GM18499 (cell line): ENCODE measurements at regions not wholly inside any gene's neighbourhood (a gene's known extent, or its start where the extent isn't known, plus 50 kb on each side); places are given as distances from the start of the nearest gene placed in this dataset.

Source experiments
- ATAC-seq: cut with Tn5 transposase; IDR thresholded peaks from one replicate; pipeline ENCODE4 v1.9.1; 2021; ENCODE audit warnings: moderate number of reproducible peaks; ENCODE audit not compliant: insufficient read depth, unreplicated experiment

DNA sequence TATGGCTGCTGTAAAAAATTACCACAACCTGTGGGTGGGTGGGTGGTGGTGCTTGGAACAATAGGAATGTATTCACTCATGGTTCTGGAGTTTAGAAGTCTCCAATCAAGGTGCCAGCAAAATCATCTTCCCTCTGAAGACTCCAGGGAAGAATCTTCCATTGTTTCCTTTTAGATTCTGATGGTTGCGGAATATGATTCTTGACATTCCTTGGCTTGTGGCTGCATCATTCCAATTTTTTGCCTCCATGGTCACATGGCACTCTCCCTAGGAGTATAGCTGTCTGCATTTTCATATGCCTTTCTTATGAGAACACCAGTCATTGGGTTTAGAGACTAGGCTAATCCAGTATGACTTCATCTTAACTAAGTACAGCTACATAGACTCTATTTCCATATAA is 401.0 kb downstream of the HS3ST3B1 start:
- no peak for ATAC-seq

DNA sequence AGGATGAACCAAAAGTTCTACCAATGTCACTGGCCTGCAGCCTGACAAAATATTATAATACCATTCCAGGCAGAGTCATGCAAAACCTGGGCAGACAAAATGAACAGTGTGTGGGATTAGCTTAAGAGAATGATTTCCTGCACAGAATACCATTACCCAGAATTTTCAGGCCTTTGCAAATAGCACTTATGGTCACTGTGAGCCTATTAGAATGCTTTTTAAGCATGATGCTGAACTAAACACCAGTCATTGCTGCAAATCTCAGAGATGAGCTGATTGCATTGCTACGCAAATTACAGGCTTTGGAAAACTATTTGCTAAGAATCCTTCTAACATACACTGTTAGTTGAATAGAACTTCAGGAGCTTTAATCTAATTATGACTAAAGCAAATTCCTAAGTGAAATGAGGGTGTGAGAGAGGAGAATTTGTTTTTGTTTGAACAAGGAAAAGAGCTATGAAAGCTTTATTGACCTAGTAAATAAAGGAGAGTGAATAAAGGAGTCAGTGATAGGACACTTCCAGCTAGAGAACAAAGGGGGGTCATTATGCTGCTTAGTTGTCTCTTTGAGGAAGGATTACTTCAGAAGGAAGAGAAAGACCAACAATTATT is 398.8 kb downstream of the HS3ST3B1 start:
- ATAC-seq = no peak

DNA sequence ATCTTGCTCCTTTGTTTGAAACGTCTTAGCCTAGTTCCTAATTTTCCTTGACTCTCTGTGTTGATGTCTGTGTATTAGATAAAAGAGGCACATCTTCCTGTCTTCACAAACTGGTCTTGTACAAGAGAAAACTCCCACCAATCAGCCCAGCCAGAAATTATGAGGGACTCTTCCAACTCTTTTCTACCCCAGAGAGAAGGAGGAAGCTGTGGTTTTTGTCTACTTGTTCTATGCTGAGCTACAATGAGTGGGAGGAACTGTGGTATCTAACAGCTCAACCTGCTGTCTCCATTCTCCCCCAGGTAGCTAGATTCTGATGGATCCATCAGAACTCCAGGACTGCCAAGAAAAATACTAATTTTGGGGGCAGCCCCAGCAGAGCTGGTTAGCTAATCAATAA is 392.5 kb downstream of the HS3ST3B1 start:
- ATAC-seq = no peak

DNA sequence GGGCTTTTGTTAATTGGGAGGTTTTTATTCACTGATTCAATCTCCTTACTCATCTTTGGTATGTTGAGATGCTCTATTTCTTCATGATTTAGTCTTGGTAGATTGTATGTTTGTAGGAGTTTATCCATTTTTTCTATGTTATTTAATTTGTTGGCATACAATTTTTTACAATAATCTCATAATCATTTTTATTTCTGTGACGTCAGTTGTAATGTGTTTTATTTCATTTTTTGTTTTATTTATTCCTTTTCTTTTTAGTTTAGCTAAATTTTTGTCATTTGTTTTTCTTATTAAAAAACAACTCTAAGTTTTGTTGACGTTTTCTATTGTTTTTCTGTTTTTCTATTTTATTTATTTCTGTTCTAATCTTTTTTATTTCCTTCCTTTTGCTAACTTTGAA is 389.8 kb downstream of the HS3ST3B1 start:
- ATAC-seq = no peak

DNA sequence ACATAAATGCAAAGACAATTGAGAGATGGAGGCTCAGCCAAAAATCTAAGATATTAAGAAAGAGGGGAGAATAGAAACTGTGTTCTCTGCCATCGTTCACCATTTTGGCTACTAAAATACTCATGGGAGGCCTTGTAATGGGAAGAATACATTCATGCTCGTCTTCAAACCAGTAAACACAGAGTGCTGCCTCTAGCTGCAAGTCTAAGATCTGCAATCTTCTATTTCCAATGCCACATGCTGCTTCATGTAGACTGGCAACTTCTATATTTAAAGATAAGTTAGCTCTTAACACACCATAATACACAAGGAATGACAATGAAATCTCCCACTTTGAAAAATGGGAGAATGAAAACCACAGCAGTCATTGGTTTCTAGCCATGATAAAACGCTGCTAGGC is 387.3 kb downstream of the HS3ST3B1 start:
- no peak for ATAC-seq

DNA sequence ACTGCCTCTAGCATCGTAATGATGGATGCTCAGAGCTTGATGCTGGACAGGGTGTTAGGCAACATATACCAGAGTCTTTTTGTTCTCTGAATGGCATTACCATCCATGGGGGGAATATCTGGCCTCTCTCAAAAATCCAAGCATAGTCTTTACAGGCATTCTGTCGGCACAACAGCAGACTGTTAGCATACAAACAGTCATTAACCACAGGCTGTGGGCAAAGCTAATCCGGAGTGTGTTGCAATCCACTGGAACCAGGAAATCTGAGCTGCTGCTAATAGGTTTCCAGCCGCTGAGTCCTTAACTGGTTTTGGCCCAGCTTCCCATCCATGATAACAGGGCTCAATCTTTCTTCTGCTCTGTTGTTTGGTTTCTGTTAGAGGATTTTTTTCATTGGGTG is 371.9 kb downstream of the HS3ST3B1 start:
- no peak for ATAC-seq

DNA sequence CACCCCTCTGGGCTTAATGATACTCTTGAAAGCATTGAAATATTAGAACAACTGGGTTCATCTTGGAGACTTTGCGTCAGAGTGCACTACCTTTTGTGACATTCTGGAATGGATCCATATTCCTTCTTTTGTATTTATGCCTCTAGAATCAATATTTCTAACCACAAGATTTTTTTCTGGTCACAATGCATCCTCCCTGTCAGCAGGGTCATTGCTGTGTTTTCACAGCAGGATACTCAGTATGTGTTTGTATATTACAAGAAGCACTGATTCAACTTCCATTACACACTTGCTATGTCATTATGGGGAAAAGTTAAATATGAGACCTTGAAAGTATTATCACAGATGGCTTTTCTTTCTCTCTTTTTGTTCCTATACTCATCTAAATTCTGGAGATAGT is 370.0 kb downstream of the HS3ST3B1 start:
- no peak for ATAC-seq

DNA sequence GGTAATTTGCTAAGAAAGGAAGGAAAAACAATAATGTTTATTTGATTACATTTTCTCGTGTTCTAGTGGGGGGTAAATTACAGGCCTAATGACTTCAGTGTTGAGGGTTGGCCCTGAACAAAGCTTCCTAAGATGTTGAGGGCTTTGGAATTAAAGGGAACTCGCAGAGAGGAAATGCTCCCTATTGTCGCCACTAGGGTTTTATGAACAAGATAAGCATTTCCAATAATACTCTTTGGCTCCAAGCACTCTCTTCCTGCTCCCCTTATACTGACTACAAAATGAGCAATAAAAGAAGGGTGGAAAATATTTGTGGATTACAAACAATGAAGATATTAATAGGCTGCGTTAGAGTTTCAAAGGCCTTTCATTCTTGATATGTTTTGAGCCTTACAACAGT is 363.6 kb downstream of the HS3ST3B1 start:
- ATAC-seq = no peak

DNA sequence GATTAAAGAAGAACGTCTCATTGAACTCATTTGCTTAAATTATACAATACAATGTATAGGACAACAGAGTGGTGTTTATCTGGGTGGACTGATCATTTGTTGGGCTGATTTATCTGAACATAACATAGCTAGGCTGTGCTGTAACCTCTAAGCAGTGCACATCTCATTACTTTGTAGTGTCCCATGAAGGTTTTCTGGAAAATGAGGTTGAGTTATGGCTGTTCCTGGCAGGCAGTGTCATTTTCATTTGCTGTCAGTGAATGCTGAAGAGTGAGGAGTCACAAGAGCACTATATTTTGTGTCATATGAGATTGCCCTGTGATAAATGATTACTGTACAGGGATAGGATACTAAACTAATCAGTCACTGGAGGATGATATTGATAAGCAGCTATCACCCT is 340.2 kb downstream of the HS3ST3B1 start:
- no peak for ATAC-seq

DNA sequence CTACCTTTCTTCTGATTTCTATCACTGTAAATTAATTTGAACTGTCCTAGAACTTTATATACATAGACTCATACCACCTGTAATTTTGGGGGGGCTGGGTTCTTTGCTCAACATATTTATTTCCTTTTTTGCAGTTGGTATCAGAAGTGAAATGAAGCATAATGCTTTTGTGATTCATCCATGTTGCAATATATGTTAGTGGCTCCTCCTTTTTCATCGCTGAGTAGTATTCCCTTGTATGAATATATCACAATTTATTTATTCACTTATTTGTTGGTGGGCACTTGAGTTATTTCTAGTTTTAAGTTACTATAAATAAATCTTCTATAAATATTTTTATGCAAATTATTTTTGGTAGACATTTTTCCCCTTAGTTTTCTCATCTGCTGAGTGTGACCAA is 336.4 kb downstream of the HS3ST3B1 start:
- no peak for ATAC-seq

DNA sequence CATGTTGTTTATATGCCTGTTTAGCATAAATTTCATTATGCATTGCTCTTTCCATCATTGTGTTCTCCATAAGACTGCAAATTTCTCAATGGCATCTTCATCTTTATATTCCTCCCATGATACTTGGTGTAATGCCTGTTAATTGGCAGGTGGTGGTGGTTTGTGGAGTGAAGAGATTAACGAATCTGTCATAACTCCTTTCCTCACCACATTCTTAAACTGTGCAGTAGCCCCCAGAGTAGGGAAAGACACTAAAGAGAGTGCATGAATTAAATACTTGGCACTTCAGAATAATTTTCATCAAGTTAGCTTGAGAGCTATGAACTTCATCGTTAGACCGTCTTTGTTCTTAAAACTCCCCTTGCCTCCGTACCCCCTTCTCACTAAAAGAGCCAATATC is 329.7 kb downstream of the HS3ST3B1 start:
- ATAC-seq = no peak

DNA sequence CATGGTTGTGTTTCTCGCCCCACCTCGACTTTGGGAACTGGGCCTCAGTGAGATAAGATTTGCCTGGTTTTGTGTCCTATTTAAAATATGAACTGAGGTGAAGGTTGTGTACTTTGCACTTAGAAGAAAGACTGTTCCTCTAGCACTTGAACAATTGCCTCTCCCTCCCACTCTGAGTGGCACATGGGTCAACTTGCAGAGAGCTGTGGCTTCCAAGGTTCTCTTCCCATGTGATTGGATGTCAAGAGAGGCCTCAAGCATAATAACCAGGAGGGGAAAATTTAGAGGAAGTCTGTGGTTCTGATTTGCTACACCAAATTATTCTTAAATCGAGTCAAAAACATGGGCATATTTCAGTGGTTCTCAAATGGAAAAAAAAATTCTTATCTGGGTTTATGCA is 329.2 kb downstream of the HS3ST3B1 start:
- ATAC-seq = no peak

DNA sequence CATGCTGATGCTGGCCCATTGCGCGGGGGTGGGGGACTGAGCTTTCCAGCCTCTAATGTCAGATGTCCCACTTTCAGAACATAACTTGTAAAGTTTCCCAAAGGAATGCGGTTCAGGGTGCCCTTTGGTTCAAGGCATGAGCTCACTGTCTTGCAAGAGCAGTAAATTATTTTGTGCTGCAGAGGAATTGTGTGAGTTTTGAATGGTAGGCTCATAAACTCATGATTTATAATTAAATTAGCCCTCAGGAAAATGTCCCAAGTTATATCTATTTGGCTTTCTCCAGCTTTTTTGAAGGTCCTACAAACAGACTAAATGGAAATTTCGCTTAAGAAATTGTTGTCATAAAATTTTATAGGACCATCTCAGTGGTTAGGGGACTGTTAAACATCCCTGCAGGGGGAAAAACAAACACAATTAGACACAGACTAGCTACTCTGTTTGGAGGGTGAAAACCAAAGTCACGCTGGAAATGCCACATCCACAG is 321.8 kb downstream of the HS3ST3B1 start:
- ATAC-seq = no peak

DNA sequence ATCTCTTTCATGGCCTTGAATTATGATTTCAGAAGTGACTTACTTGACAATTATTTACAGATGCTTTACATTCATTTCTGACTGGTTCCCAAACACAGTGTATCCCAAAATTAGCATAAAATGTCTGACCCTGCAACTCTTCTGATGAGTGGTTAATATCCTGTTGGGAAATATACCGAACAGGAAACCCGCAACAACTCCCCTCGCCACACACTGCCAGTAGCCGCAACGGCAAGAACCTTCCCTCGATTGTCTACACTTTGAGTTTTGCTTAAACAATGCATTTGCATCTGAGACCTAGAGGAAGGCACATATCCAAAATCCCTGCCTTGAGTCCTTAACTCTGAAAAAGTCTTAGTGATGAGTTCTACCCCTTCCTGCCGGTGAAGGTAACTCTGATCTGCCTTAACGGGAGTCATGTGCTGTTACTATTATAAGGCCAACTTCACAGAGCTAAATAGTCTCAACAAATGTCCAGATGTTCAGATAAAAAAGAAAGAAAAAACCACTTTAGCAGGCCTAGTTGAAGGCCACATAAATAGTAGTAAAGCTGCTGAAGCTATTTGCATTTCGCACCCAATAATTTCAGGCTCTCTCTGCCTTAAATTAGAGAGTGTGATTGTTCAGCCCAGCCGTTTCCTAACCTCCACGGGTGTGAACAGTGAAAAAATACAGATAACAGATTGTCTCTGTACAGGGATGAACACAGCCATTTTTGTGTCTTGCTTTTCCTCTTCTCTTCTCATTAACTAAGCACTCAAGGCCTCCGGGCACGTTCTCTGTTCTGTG is 321.1 kb downstream of the HS3ST3B1 start:
- no peak for ATAC-seq

DNA sequence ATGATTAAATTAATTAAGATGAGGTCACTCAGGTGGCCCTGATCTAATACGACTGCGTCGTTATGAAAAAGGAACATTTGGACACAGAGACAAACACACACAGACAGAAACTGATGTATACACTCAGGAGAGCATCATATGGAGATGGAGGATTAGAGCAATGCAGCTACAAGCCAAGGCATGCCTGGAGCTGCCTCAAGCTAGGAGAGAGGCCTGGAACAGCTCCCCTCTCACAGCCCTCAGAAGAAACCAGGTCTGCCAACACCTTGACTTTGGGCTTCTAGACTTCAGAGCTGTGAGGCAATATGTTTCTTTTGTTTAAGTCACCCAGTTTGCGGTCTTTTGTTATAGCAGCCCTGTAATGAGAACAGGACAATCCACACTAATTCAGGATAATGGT is 318.9 kb downstream of the HS3ST3B1 start:
- ATAC-seq = no peak

DNA sequence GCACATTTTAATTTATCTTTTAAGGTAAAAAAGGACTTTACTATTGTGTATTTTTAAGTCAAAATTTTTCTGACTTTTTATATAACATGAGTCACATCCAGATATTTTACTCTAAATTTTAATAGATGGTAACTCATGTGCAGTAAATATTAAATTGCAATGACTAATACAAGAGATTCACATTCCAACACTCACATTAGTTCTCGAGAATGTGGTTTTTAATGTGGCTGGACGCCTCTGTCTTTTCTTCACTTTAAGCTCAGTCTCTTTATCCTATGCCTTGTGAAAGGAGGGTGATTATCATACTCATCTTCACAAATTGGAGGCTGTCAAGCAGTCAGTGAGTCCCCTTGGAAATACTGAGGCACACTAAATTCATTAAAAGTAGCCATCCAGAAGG is 315.6 kb downstream of the HS3ST3B1 start:
- no peak for ATAC-seq

DNA sequence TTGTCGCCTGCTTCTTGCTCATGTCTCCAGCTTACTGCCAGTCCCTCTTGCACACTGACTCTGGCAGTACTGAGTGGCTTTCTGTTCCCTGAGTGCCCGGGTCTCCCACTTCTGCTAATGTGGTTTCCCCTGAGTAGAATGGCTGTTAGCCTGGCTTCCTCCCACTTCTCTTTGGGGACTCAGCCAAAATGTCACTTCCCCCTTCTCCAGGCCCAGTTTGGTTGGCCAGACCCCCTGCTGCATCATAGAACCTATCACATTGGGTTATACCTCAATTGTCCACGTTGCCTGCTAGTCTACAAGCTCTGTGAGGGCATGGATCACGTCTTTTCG is 304.4 kb downstream of the HS3ST3B1 start:
- no peak for ATAC-seq

DNA sequence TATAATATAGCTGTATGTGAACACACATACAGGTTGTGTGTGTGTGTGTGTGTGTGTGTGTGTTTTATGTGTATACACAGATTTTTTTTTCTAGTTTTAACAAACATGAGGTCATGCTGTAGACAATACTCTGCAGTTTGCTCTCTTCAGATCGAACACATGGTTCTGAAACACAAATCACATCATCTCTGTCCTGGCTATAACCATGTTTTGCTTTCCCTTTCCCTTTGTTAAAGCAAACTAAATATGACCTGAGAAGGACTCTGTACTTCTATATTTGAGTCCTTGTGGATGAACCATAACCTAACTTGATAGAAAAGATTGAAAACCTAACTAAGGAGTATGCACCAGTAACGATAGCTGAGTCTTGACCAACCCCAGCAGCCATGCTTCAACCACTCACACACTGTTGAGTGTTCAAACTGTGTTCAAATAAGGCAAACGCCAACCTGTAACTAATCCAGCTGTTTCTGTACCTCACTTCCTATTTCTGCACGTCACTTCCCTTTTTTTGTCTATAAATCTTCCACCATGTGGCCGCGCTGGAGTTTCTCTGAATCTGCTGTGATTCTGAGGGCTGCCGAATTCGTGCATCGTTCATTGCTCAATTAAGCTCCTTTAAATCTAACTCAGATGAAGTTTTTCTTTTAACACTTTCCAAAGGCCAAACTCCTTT is 303.8 kb downstream of the HS3ST3B1 start:
- ATAC-seq = no peak

DNA sequence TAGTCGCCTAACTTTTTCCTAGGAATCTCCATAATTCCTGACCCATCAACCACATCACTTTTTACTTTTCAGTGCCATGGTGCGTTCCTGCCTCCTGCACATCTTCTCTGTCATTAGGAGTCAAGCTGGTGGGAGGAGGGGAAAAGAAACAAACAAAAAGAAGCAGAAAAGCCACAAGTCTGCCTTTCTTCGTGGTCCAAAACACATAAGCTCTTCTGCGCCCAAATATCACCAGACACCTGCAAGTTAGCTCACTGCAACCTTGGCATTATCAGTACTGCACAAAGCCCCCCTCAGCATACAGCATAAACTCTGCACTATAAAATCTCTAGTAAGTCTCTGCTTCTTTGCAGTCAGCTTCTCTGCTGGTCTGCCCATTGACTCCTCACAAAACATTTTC is 295.3 kb downstream of the HS3ST3B1 start:
- ATAC-seq = no peak

DNA sequence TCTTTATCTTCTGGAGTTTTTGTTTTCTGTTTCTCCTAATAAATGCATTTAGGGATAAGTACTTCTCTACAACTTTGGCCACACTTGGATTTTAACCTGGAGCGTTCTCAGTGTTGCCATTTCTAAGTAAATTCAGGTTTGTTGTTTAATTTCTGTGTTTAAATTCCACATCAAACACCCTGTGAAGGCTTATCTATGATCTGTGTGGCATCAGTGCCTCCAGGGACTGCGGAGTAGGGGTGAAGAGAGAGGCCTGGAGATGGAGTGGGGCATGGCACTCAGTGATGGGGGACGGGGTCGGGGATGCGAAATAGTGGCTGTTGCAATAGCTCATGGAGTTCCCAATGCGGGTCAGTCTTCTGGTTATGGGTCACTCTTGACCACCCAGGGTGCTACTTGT is 294.8 kb downstream of the HS3ST3B1 start:
- ATAC-seq = no peak

DNA sequence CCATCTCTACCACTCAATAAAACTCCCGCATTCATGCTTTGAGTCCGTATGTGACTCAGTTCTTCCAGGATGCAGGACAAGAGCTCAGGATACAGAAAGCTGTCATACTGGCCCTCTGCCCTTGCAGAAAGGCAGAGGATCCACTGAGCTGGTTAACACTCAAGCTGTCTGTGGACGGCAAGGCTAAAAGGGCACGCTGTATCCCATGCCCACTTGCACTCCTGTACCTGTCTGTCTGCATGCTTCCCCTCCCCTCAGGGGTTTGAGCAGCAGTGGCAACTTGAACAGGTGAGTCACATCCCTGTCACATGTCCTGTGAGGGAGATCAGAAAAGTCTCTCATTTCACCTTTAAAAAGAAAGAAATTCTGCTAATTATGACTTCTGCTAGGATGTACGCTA is 293.8 kb downstream of the HS3ST3B1 start:
- ATAC-seq = no peak

DNA sequence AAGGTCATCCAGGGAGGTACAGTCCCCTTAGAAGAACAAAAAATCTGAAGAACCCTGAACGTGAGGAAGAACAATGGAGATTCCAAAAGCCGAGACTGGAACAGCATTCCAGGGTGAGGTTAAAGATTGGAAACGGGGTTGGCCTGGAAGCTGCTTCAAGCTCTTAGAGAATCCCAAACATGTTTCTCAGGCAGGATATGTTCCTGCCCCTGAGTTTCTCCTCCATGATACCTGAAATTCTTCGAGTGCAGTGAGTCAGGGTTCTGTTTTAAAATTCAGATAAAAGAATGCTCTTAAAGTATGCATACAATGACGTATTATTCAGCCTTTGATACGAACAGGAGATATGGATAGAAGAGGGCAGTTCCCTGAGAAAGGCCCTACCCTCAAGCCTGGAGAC is 293.1 kb downstream of the HS3ST3B1 start:
- ATAC-seq = no peak
